GM21786 (cell line): ENCODE measurements at regions not wholly inside any gene's neighbourhood (a gene's known extent, or its start where the extent isn't known, plus 50 kb on each side); places are given as distances from the start of the nearest gene placed in this dataset.
"Not testable (repeated sequence)": the region's sequence is repeated elsewhere in the genome, so short reads cannot be mapped to it uniquely, and the experiment has no call there.

Experiments used
- ATAC-seq: cut with Tn5 transposase; IDR thresholded peaks from one replicate; pipeline ENCODE4 v1.9.1; 2021; ENCODE audit not compliant: unreplicated experiment

GRCh38 chr19:28701491-28701890, 511.5 kb downstream of the UQCRFS1 start:
- no peak for ATAC-seq

- ATAC-seq, result no peak
These were observed 512.8 kb downstream of the UQCRFS1 start for GRCh38 chr19:28700176-28700575.

- no peak for ATAC-seq
These were observed 515.6 kb downstream of the UQCRFS1 start for GRCh38 chr19:28697308-28697707.

GRCh38 chr19:28694812-28695211, 518.1 kb downstream of the UQCRFS1 start:
- no peak for ATAC-seq

GRCh38 chr19:28691683-28692082, 521.3 kb downstream of the UQCRFS1 start:
- ATAC-seq, result no peak

GRCh38 chr19:28689464-28689863, 523.5 kb downstream of the UQCRFS1 start:
- not testable (repeated sequence) for ATAC-seq

GRCh38 chr19:28687296-28687695, 525.7 kb downstream of the UQCRFS1 start:
- no peak for ATAC-seq

GRCh38 chr19:28686756-28687155, 526.2 kb downstream of the UQCRFS1 start:
- ATAC-seq, result no peak

- ATAC-seq, result no peak
These were observed 527.1 kb downstream of the UQCRFS1 start for GRCh38 chr19:28685802-28686201.

- not testable (repeated sequence) for ATAC-seq
These were observed 527.9 kb downstream of the UQCRFS1 start for GRCh38 chr19:28685077-28685476.

- no peak for ATAC-seq
These were observed 532.8 kb downstream of the UQCRFS1 start for GRCh38 chr19:28680111-28680510.

GRCh38 chr19:28670836-28671235, 542.1 kb downstream of the UQCRFS1 start:
- ATAC-seq, result no peak

GRCh38 chr19:28669804-28670203, 543.1 kb downstream of the UQCRFS1 start:
- no peak for ATAC-seq

GRCh38 chr19:28667348-28667977, 545.5 kb downstream of the UQCRFS1 start:
- no peak for ATAC-seq

GRCh38 chr19:28665748-28666147, 547.2 kb downstream of the UQCRFS1 start:
- no peak for ATAC-seq

GRCh38 chr19:28656644-28657043, 556.3 kb downstream of the UQCRFS1 start:
- ATAC-seq, result no peak

GRCh38 chr19:28655054-28655453, 557.9 kb downstream of the UQCRFS1 start:
- no peak for ATAC-seq

- no peak for ATAC-seq
These were observed 560.2 kb downstream of the UQCRFS1 start for GRCh38 chr19:28652765-28653164.

- no peak for ATAC-seq
These were observed 566.3 kb downstream of the UQCRFS1 start for GRCh38 chr19:28646629-28647028.

- no peak for ATAC-seq
These were observed 568.7 kb downstream of the UQCRFS1 start for GRCh38 chr19:28644169-28644775.

- no peak for ATAC-seq
These were observed 569.9 kb downstream of the UQCRFS1 start for GRCh38 chr19:28642787-28643683.

- no peak for ATAC-seq
These were observed 571.6 kb downstream of the UQCRFS1 start for GRCh38 chr19:28641395-28641794.
